ENCODE measurements at regions not wholly inside any gene's neighbourhood (a gene's known extent, or its start where the extent isn't known, plus 50 kb on each side); places are given as distances from the start of the nearest gene placed in this dataset.

- Histone ChIP-seq H3K36me3 (ENCODE audit: control insufficient read depth, insufficient read depth, low read length) (no peaks in the 10 kb centered on the region), H3K27me3 (ENCODE audit: control insufficient read depth, insufficient read depth, low read length) (no peaks in the 10 kb centered on the region), H3K4me3 (ENCODE audit: low read depth, low read length) (no peak overlapping the region)
- no peak for TF ChIP-seq CTCF (IDR thresholded peaks at IDR 0.05; ENCODE audit: insufficient read depth, low read length, poor library complexity, severe bottlenecking)
- no peak for DNase-seq (ENCODE audit: low read depth)
These were observed 114.1 kb upstream of the GRAMD1B start for GRCh38 chr11:123316003-123316402.

GRCh38 chr11:123314972-123315371 lies 115.1 kb upstream of the GRAMD1B start:
- TF ChIP-seq CTCF (IDR thresholded peaks at IDR 0.05; ENCODE audit: insufficient read depth, low read length, poor library complexity, severe bottlenecking) = no peak
- Histone ChIP-seq H3K4me3 (ENCODE audit: low read depth, low read length) (no peak overlapping the region), H3K27me3 (ENCODE audit: control insufficient read depth, insufficient read depth, low read length) (no peaks in the 10 kb centered on the region), H3K36me3 (ENCODE audit: control insufficient read depth, insufficient read depth, low read length) (no peaks in the 10 kb centered on the region)
- DNase-seq (ENCODE audit: low read depth) = no peak

- no peak for DNase-seq (ENCODE audit: low read depth)
- H3K4me3 ChIP-seq (ENCODE audit: low read depth, low read length) = no peak overlapping the region
- no peaks in the 10 kb centered on the region for H3K27me3 ChIP-seq (ENCODE audit: control insufficient read depth, insufficient read depth, low read length)
- no peak for TF ChIP-seq CTCF (IDR thresholded peaks at IDR 0.05; ENCODE audit: insufficient read depth, low read length, poor library complexity, severe bottlenecking)
- no peaks in the 10 kb centered on the region for H3K36me3 ChIP-seq (ENCODE audit: control insufficient read depth, insufficient read depth, low read length)
These were observed 116.8 kb upstream of the GRAMD1B start for GRCh38 chr11:123313262-123313661.

- no peak for TF ChIP-seq CTCF (IDR thresholded peaks at IDR 0.05; ENCODE audit: insufficient read depth, low read length, poor library complexity, severe bottlenecking)
- H3K27me3 ChIP-seq (ENCODE audit: control insufficient read depth, insufficient read depth, low read length) = no peaks in the 10 kb centered on the region
- no peaks in the 10 kb centered on the region for H3K36me3 ChIP-seq (ENCODE audit: control insufficient read depth, insufficient read depth, low read length)
- no peak overlapping the region for H3K4me3 ChIP-seq (ENCODE audit: low read depth, low read length)
- DNase-seq (ENCODE audit: low read depth) = no peak
These were observed 113.0 kb upstream of the CLMP start for GRCh38 chr11:123308077-123308476.

GRCh38 chr11:123307276-123307675 lies 112.2 kb upstream of the CLMP start:
- DNase-seq (ENCODE audit: low read depth) = no peak
- no peak for TF ChIP-seq CTCF (IDR thresholded peaks at IDR 0.05; ENCODE audit: insufficient read depth, low read length, poor library complexity, severe bottlenecking)
- Histone ChIP-seq H3K36me3 (ENCODE audit: control insufficient read depth, insufficient read depth, low read length) (no peaks in the 10 kb centered on the region), H3K4me3 (ENCODE audit: low read depth, low read length) (no peak overlapping the region), H3K27me3 (ENCODE audit: control insufficient read depth, insufficient read depth, low read length) (peaks cover 1% of the 10 kb centered on the region)

GRCh38 chr11:123306531-123306930 lies 111.5 kb upstream of the CLMP start:
- TF ChIP-seq CTCF (IDR thresholded peaks at IDR 0.05; ENCODE audit: insufficient read depth, low read length, poor library complexity, severe bottlenecking) = no peak
- no peak for DNase-seq (ENCODE audit: low read depth)
- H3K27me3 ChIP-seq (ENCODE audit: control insufficient read depth, insufficient read depth, low read length) = peaks cover 3% of the 10 kb centered on the region
- H3K36me3 ChIP-seq (ENCODE audit: control insufficient read depth, insufficient read depth, low read length) = no peaks in the 10 kb centered on the region
- H3K4me3 ChIP-seq (ENCODE audit: low read depth, low read length) = no peak overlapping the region

Data from kidney epithelial cell (primary cell).